ENCODE measurements at regions not wholly inside any gene's neighbourhood (a gene's known extent, or its start where the extent isn't known, plus 50 kb on each side); places are given as distances from the start of the nearest gene placed in this dataset.

DNA sequence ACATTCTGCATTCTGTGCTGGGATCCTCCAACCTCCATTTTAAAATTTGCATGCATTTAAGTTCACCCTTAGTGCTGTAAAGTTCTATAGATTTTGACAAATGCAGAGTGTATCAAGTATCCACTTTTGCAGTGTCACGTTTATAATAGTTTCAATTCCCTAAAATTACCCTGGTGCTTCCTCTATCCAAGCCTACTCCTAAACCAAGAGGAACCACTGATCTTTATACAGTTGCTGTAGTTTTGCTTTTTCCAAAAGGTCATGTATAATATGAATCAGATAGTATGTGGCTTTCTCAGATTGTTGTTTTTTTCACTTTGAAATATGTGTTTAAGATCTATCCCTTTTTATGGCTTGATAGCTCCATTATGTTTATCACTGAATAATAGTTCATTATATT is 468.4 kb upstream of the CDH6 start:
- POLR2A ChIA-PET = no interaction called here
- Histone ChIP-seq H3K9me3 (ENCODE audit: control insufficient read depth, insufficient read depth, low read length) (no peaks in the 10 kb centered on the region), H3K4me3 (ENCODE audit: low read depth, low read length) (no peak overlapping the region), H3K27ac (ENCODE audit: low read depth, low read length) (no peak overlapping the region), H3K27me3 (ENCODE audit: control insufficient read depth, insufficient read depth, low read length) (no peaks in the 10 kb centered on the region)
- DNase-seq (ENCODE audit: low read depth, low spot score) = no peak
- TF ChIP-seq, protein P1, sequence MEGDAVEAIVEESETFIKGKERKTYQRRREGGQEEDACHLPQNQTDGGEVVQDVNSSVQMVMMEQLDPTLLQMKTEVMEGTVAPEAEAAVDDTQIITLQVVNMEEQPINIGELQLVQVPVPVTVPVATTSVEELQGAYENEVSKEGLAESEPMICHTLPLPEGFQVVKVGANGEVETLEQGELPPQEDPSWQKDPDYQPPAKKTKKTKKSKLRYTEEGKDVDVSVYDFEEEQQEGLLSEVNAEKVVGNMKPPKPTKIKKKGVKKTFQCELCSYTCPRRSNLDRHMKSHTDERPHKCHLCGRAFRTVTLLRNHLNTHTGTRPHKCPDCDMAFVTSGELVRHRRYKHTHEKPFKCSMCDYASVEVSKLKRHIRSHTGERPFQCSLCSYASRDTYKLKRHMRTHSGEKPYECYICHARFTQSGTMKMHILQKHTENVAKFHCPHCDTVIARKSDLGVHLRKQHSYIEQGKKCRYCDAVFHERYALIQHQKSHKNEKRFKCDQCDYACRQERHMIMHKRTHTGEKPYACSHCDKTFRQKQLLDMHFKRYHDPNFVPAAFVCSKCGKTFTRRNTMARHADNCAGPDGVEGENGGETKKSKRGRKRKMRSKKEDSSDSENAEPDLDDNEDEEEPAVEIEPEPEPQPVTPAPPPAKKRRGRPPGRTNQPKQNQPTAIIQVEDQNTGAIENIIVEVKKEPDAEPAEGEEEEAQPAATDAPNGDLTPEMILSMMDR (IDR thresholded peaks at IDR 0.05; ENCODE audit: low read depth, low read length) = no peak
- CTCF ChIA-PET = no interaction called here

DNA sequence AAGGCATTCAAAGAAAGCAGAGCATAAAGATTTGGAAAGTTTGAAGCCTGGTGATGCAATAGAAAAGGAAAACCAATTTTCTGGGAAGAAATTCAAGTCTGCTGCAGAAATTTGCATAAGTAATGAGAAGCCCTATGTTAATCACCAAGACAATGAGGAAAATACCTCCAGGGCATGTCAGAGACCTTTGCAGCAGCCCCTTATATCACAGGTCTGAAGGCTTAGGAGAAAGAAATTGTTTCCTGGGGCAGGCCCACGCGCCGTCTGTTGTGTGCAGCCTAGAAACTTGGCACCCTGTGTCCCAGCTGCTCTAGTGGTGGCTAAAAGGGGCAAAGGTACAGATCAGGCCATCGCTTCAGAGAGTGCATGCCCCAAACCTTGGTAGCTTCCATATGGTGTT is 495.3 kb upstream of the CDH6 start:
- TF ChIP-seq, protein P1 (IDR thresholded peaks at IDR 0.05; ENCODE audit: low read depth, low read length) = no peak
- ChIA-PET CTCF (no interaction called here), POLR2A (no interaction called here)
- Histone ChIP-seq H3K27me3 (ENCODE audit: control insufficient read depth, insufficient read depth, low read length) (no peaks in the 10 kb centered on the region), H3K4me3 (ENCODE audit: low read depth, low read length) (no peak overlapping the region), H3K27ac (ENCODE audit: low read depth, low read length) (no peak overlapping the region), H3K9me3 (ENCODE audit: control insufficient read depth, insufficient read depth, low read length) (no peaks in the 10 kb centered on the region)
- DNase-seq (ENCODE audit: low read depth, low spot score) = no peak

DNA sequence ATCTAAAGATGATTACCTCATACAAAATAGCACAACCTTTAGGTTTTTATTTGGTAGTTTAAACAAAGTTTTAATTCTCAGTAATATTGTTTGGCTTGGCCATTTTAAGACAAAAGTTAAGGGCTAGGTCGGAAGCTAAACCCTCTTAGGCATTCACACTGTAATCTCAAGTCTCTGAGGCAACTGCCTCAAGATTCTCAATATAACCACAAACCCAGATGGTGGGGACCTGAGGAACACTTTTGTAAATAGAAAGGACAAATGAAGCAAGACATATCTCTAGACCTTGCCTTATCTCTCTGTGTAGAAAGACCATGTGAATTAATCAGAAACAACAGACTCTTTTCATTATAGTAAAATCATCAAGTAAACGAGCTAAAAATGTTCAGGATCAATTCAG is 500.2 kb upstream of the CDH6 start:
- Histone ChIP-seq H3K27me3 (ENCODE audit: control insufficient read depth, insufficient read depth, low read length) (no peaks in the 10 kb centered on the region), H3K4me3 (ENCODE audit: low read depth, low read length) (no peak overlapping the region), H3K9me3 (ENCODE audit: control insufficient read depth, insufficient read depth, low read length) (no peaks in the 10 kb centered on the region), H3K27ac (ENCODE audit: low read depth, low read length) (no peak overlapping the region)
- POLR2A ChIA-PET = no interaction called here
- no peak for DNase-seq (ENCODE audit: low read depth, low spot score)
- TF ChIP-seq, protein P1 (IDR thresholded peaks at IDR 0.05; ENCODE audit: low read depth, low read length) = no peak
- CTCF ChIA-PET = no interaction called here

DNA sequence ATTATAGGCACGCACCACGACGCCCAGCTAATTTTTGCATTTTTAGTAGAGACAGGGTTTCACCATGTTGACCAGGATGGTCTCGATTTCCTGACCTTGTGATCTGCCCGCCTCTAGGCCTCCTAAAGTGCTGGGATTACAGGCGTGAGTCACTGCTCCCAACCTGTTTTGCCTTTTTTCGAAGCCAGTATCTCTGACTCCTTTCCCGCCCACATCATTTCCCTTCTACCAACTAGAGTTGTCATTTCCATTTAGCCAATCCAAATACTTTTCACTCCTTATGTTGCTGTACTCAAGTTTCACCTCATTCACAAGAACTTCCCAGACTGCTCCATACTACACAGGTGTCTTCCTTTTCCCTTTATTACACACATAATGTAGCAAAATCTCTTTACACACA is 502.6 kb upstream of the CDH6 start:
- Histone ChIP-seq H3K9me3 (ENCODE audit: control insufficient read depth, insufficient read depth, low read length) (no peaks in the 10 kb centered on the region), H3K27ac (ENCODE audit: low read depth, low read length) (no peak overlapping the region), H3K4me3 (ENCODE audit: low read depth, low read length) (no peak overlapping the region), H3K27me3 (ENCODE audit: control insufficient read depth, insufficient read depth, low read length) (no peaks in the 10 kb centered on the region)
- POLR2A ChIA-PET = no interaction called here
- TF ChIP-seq, protein P1 (IDR thresholded peaks at IDR 0.05; ENCODE audit: low read depth, low read length) = no peak
- CTCF ChIA-PET = no interaction called here
- no peak for DNase-seq (ENCODE audit: low read depth, low spot score)

DNA sequence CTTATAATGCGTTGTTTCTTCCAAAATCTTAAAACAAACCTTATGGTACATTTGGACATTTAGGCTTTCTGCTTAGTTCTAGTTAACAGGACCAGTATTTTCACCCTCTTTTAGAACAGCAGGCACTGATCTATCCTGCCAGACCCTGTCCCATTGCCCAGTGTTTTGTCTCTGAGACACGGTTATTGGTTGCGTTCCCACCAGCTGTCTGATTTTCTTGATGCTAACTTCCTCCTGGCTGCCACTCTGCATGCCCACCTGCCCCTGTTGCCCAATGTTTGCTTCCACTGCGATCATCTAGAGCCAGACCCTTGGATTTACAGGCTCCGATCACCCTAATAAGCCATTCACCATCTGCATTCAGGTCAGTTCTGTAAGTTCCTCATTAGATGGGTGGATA is 506.0 kb upstream of the CDH6 start:
- POLR2A ChIA-PET = no interaction called here
- no peak for DNase-seq (ENCODE audit: low read depth, low spot score)

More for the DNA sequence above, 506.0 kb upstream of the CDH6 start:
- TF ChIP-seq, protein P1 (IDR thresholded peaks at IDR 0.05; ENCODE audit: low read depth, low read length) = no peak
- H3K27ac ChIP-seq (ENCODE audit: low read depth, low read length) = no peak overlapping the region
- H3K4me3 ChIP-seq (ENCODE audit: low read depth, low read length) = no peak overlapping the region
- CTCF ChIA-PET = no interaction called here
- no peaks in the 10 kb centered on the region for H3K9me3 ChIP-seq (ENCODE audit: control insufficient read depth, insufficient read depth, low read length)
- H3K27me3 ChIP-seq (ENCODE audit: control insufficient read depth, insufficient read depth, low read length) = no peaks in the 10 kb centered on the region
